GM19463 (cell line): ENCODE measurements at regions not wholly inside any gene's neighbourhood (a gene's known extent, or its start where the extent isn't known, plus 50 kb on each side); places are given as distances from the start of the nearest gene placed in this dataset.
"Not testable (repeated sequence)": the region's sequence is repeated elsewhere in the genome, so short reads cannot be mapped to it uniquely, and the experiment has no call there.

Experiments used
- ATAC-seq: cut with Tn5 transposase; IDR thresholded peaks from one replicate; pipeline ENCODE4 v1.9.1; 2021; ENCODE audit warnings: mild to moderate bottlenecking, moderate library complexity; ENCODE audit not compliant: unreplicated experiment

DNA sequence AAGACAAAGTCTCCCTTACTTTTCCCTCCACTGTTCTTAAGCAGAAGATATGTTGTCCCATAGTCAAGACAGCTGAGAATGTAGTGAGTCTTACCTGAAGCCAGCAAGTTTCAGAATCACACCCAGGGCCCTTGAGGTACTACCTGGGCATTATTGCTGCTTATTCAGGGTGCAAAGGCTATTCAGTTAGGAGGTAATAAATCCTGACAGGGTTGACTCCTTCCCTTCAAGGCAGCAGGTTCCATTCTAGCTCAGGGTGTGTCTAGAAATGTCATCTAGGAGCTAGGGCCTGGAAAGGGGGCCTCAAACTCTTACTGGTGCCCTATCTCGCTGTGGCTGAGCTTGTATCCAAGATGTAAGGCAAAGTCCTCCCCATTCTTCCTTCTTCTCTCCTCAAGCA lies 259.0 kb downstream of the FAT4 start:
- no peak for ATAC-seq

DNA sequence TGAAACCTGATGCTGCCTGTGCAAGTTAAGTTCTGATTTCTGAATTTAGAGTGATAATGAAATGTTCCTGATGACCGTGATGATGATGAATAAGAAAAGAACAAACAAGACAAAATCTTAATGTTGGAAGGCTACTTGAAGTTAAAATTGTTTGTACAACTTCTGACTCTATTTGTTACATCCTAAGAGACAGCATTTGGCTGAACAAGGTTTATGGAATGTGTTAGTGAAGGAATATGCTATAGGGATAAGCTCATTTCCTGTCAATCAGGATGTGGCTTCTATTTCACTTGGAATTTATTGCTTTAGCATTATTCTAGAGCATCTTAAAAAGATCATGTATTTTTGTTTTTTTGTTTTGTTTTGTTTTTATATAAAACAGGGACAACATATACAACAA lies 267.5 kb downstream of the FAT4 start:
- no peak for ATAC-seq

DNA sequence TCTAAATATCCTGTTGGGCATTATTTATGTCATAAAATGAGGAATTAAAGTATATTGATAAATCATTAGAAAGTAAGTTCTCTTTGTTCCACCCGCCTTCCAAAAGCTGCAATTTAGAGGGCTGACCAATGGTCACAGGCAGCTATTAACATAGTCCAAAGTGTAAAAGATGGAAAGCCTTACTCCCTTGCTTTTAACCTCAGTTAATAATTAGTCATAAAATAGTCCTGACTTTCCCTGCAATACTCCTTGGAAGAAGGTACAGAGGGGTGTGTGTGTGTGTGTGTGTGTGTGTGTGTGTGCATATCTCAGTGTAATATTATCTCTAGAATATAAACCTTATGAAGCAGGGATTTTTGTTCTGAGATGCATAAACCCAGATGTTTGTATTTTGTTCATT lies 275.4 kb downstream of the FAT4 start:
- no peak for ATAC-seq

DNA sequence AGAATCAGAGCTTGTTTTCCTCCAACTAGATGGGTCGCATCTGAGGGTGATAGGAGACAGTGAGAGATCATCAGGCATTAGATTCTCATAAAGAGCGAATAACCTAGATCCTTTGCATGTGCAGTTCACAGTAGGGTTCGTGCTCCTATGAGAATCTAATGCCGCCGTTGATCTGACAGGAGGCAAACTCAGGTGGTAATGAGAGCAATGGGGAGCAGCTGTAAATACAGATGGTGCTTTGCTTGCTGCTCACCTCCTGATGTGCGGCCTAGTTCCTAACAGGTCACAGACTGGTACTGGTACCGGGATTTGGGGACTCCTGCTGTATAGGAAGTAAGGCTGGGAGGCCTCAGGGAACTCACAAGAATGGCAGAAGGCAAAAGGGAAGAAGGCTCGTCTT lies 276.5 kb downstream of the FAT4 start:
- ATAC-seq, result no peak

DNA sequence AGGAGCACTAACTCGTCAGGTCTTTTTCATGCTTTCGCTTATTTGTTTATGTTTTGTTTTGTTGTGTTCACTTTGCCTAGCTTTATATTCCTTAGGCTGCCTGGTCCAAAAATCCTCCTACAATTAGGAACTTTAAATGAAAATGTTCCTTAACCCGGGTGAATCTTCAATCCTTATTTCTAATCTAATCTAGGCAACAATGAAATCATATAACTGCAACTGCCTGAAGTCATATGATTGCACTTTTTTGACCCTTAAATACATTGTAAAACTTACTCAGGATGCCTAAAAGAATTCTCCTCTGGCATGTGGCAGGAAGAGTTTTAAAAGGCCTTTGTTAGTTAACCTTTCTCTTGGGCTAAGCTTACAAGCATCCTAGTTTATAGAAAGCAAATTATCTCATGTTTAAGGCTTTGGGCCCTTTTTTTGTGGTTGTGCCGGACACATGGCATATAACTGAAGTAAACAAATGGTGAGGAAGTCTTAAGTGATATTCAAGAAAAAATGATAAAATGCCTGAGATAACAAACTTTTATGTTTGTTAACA lies 279.4 kb downstream of the FAT4 start:
- no peak for ATAC-seq

DNA sequence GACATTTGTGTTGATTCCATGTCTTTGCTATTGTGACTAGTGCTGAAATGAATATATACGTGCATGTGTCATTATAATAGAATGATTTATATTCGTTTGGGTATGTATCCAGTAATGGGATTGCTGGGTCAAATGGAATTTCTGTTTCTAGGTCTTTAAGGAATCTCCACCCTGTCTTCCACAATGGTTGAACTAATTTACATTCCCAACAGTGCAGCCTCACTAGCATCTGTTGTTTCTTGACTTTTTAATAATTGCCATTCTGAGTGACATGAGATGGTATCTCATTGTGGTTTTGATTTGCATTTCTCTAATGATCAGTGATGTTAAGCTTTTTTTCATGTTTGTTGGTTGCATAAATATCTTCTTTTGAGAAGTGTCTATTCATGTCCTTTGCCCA lies 291.2 kb downstream of the FAT4 start:
- ATAC-seq, result not testable (repeated sequence)

DNA sequence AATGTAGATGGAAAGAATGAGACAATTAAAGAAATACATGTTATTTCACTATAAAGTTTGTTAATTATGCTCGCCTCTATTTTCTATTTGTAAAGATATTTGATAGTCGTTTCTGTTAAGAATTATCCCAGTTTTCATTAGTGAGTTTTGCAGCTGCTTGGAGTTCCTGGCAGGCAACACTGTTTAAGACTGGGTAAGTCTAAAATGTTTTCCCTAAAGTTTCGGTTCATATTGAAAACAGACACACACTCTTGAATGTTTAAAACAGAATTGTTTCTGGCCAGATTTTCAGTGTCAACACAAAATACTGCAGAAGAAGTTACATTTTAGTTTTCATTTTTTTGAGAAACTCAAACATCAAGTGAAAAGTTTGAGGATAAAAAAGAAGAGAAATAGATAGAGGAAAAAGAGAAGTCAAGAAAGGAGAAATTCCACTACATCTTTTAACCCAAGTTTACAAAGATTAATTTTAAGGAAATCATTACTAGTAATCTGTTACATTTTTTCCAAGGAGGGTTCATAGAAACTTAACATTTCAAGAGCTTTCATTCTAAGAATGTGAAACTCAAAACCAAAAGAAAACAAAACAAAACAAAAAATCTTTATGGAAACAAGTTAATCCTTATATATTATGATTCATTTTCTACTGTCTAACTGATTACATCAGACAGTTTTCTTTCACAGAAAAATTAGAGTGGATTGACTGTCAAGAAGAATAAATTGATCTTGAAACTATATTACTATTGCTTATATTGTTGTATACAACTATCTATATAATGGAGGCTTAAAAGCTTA lies 305.5 kb downstream of the FAT4 start:
- ATAC-seq, result no peak

DNA sequence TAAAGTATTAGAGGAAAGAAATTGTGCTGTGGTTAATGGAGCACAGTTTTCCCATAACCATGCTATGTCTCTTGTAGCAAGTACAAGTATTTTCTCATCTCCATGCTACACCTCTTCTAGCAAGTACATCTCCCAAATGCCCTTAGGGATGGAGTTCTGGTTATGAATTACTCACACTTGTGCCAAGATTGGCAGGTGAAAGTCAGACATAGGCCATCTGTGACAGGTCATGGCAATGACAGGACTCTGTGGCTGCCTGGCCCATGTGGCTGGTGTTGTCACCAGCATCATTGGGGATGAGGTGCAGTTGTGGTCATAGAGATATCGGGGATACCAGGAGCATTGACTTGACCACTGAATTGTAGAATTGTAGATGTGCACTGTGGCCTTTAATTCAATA lies 310.2 kb downstream of the FAT4 start:
- ATAC-seq, result no peak

DNA sequence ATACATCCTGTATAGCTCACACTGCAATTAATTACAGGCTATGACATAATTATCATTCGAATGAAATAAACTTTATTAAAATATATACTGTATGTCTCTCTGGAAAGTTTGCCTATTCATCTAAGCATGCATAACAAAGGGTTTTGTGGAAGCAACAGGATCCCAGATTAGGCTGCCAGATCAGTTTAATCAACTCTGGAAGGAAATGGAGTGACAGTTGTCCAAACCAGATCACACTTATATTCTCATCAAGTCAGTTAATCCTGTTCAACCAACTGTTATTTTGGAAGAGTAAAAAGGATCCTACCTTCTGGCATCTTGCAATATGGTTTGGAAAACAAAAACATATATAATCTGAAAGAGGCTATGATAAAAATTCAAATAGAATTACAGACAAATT lies 312.2 kb downstream of the FAT4 start:
- no peak for ATAC-seq

DNA sequence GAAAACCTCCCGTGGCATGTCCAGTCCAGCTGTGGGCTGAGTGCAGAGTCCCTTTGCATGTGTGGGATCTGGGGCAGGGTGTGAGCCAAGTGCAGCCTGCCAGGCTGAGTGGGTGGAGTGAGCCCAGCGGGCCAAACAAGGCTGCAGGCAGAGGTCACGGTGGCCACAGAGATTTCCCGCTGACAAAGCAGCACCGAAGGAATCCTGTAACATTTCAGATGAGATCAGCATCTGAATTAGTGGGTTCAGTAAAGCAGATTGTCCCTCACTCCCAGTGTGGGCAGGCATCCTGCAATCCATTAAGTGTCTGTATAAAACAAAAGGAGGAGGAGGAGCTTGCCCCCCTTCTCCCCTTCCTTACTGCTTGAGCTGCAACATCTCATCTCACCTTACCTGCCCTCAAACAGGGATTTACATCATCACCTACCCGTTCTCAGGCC lies 324.4 kb downstream of the FAT4 start:
- no peak for ATAC-seq

DNA sequence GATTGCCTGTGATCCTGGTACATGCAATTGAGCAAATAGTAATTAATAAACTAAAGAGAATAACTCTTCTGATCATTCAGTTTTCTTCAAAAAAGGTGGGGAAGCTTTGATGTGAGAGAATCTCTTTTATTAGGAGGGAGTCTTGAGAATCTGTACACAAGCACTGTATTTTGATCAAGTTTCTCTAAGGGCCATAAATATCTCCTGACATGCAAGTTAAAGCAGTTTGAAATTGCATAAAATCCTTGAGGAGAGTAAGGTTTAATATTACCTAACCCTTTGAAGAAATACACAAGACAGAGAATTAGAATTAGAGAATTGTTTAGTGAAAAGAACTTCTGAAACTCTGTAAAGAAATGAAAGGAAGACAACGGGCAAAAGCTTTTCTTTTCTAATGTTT lies 326.9 kb downstream of the FAT4 start:
- no peak for ATAC-seq

DNA sequence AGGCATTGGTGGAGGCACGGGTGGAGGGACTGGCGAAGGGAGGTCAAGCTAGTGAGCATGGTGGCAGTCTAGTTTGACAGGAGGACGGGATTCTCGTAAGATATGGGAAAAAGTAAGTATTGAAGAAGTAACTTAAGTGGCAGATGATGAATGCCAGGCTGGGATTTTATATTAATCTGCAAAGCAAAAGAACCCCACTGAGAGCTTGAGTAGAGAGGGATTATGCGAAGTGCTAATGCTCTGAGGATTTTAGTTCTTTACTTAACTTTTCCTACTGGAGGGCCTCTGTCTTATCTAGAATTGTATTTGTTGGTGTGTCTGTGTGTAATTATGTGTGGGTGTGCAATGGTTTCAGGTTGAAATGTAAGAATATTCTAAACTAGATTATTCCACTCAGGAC lies 327.9 kb downstream of the FAT4 start:
- no peak for ATAC-seq

DNA sequence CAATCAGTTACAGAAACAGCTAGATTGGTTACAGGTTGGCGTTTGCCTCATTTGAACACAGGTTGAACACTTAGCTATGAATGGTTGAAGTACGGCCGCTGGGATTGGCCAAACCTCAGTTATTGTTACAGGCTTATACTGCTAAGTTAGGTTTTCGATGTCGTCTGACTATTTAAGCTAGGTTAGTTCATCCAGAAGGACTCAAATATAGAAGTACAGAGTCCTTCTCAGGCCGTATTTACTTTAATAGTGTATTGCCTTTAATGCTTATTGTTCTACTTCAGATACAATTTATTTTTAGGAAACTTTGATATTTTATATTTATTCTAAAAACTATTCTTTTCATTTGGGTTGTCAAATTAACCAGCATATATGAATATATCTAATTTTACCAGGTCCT lies 334.7 kb downstream of the FAT4 start:
- ATAC-seq, result no peak

DNA sequence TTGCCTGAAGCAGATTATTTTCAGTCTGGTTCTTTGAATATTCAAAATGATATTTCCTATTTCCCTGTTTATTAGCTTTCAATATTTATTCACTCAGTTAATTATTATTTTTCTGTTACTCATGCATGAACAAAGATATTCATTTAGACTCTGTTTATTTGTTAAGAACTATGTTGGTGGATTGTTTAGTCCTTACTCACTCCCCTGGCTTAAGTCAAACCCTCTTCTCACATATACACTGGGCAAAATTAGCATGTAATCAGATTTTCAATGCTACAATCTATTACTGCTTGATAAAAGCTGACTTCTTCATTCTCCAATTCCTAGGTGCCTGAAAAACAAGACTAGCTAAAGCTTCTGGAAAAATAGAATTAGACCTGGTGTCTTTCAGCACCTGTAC lies 335.8 kb downstream of the FAT4 start:
- ATAC-seq, result no peak

DNA sequence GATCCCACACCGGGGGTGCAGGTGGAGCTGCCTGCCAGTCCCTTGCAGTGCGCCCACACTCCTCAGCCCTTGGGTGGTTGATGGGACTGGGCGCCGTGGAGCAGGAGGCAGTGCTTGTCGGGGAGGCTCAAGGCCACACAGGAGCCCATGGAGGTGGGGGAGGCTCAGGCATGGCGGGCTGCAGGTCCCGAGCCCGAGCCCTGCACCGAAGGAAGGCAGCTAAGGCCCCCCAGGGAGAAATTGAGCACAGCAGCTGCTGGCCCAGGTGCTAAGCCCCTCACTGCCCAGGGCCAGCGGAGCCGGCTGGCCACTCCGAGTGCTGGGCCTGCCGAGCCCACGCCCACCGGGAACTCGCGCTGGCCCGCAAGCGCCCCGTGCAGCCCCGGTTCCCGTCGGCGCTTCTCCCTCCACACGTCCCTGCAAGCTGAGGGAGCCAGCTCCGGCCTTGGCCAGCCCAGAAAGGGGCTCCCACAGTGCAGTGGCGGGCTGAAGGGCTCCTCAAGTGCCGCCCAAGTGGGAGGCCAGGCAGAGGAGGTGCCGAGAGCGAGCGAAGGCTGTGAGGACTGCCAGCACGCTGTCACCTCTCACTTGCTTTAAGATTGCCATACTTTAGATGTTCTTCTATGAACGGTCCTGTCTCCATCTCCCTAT lies 337.1 kb downstream of the FAT4 start:
- ATAC-seq, result not testable (repeated sequence)

DNA sequence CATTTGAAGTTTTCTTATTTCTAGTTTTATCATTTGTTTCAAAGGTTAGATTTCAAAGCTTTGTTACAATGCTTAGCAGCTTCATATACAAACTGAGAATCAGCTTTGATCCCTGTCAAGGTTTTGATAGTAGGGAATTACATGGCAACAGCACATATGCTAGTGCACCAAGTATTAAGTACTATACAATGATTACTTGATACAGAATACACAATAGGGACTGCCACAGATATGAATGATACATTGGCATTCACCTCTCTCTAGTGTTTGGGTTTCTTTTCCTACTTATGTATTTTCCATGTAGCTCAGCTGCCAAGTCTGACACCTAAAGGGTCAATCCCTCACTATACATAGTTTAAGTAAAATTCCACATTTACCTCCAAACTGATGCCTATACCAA lies 344.0 kb downstream of the FAT4 start:
- ATAC-seq, result no peak

DNA sequence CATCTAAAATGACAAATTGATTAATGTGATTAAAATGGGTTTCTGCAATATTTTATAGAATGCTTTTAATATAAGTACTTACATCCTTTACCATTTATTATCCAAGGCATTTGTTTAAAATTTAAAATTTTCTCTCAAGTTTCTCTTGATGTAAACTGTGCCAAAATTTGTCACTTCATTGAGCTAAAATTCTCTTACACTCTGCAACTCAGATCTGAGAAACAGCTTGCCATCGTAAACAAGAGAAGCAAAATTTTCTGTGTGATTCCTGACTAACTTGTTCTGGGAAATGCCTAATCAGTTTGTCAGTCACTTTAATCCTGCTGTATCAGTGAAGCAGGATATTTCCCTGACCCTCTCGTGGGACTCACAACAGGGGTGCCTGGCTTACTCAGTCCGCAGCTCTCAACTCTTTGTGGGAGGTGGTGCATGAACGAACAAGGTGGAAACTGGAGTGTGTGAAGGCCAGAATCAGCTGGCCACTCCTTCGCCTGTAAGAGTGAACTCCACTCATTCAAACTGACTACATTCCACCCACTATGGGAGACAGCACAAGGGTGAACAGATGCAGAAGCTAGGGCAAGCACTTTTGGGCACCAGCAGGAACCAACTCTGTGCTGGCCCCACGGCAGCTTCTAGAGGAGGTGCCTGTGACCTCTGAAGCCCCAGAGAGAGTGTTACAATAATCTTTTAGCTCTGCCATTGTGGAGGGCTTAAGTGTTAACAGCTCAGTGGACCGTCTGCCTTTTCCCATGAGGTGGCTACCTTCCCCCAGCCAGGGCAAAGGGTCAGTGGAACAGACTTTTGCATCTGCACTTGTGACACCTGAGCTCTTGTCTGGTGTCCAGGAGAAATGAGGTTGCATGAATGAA lies 349.4 kb downstream of the FAT4 start:
- ATAC-seq, result no peak

DNA sequence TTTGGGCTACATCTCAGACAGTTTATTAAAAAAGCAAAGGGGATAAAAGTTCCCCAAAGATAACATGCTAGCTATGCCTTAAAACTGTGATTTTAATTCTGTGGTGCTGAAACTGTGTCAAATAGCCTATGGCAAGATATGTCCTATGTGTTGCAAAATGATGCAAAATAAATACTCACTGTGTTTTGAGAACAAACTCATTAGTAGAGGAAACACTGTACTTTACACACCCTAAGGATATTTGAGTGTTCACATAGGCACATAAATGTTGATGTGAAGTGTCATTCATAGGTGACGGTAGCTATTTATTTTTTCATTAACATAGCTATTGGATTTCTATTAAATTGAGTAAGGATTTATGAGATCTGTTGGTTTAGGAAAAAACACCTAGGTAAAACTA lies 351.9 kb downstream of the FAT4 start:
- ATAC-seq, result no peak

DNA sequence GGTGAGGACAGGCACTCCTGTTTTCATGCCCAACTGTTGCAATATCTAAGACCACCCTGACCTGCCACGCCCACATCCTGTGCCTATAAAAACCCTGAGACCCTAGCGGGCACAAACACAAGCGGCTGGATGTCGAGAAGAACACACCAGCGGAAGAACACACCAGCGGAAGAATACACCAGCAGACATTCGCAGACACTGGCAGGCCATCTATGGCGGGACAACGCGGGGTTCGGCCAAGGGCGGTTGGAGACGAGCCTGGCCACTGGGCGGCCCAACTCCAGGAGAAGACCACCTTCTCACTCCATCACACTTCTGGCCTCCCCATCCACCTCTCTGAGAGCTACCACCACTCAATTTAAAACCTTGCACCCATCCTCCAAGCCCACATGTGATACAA lies 361.4 kb downstream of the FAT4 start:
- no peak for ATAC-seq

DNA sequence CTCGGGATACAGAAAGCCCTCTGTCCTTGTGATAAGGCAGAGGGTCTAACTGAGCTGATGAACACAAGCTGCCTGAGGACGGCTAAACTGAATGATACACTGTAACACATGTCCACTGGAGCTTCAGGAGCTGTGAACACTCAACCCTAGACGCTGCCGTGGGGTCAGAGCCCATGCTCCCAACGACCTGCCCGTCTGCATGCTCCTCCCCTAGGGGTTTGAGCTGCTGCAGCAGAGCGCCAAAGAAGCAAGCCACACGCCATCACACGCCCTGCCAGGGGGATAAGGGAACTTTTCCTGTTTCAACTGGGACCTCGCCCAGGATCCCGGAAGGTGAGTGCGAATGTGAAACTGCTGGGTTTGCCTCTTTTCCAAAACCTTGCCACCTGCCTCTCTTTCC lies 361.8 kb downstream of the FAT4 start:
- no peak for ATAC-seq

DNA sequence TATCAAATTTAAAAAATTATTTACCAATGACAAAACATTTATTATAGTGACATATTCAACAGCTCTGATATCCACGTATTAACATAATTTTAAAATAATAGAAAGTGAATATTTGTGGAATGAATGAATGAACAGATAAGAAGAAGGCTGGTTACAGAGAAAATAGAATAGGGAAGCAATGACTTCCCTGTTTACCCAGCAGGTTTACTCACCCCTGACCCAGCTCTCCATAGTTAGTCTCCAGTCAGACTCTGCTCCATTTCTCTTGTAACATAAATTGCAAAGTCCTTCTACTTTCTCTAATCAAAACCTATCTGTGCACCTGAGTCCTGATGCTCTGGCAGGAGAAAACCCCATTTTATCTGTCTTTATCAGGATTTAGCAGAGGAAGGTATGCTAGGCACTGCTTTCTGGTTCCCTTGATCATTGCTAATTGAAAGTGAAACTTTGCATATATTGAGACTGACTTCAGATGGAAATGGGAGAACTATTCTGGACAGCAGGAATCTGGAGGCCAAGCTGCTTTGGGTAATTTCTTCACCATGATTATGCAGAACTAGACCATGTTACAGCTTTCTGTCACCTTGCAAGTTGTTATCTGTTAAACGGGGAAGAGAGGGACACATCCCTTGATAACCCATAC lies 363.0 kb downstream of the FAT4 start:
- no peak for ATAC-seq
